ENCODE measurements at regions not wholly inside any gene's neighbourhood (a gene's known extent, or its start where the extent isn't known, plus 50 kb on each side); places are given as distances from the start of the nearest gene placed in this dataset.
"Not testable (repeated sequence)": the region's sequence is repeated elsewhere in the genome, so short reads cannot be mapped to it uniquely, and the experiment has no call there.

DNA sequence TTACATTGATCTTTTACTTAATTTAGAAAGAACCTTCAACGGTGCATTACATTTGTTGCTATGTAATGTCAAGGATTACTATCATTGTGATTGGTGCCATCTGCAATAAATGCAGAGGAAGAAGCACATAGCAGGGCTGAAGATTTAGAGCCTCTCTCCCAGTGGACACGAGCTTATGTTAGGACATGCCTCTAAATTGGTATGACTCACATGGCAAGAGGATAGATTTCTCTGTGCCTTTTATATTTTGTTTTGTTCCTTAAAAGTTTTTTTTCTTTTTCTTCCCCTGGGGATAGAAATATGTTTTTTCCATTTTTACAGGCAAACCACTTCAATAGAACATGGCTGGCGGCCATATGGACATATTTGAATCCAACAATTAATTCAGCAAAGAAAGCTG lies 205.0 kb upstream of the HAND2 start:
- Histone ChIP-seq H3K4me3 (ENCODE audit: low read length) (no peak overlapping the region), H3K27me3 (ENCODE audit: control insufficient read depth, low read length) (no peaks in the 10 kb centered on the region), H3K9me3 (ENCODE audit: control insufficient read depth, insufficient read depth, low read length) (no peaks in the 10 kb centered on the region), H4K20me1 (ENCODE audit: control insufficient read depth, insufficient read depth, low read depth, low read length) (no peaks in the 10 kb centered on the region), H3K4me2 (ENCODE audit: low read length) (no peak overlapping the region), H3K27ac (ENCODE audit: low read depth, low read length) (no peak overlapping the region), H3K36me3 (ENCODE audit: control insufficient read depth, low read length) (no peaks in the 10 kb centered on the region), H3K79me2 (ENCODE audit: control insufficient read depth, low read length) (no peaks in the 10 kb centered on the region), H3F3A (ENCODE audit: control insufficient read depth, insufficient read depth) (no peaks in the 10 kb centered on the region), H3K9me2 (replicated peaks; ENCODE audit: control insufficient read depth, low read length) (no peaks in the 10 kb centered on the region), H3K4me1 (ENCODE audit: control insufficient read depth, low read length) (no peaks in the 10 kb centered on the region)
- TF ChIP-seq EZH2phosphoT487 (IDR thresholded peaks at IDR 0.05; ENCODE audit: borderline replicate concordance, low read length) = no peak
- TF ChIP-seq, protein P1, sequence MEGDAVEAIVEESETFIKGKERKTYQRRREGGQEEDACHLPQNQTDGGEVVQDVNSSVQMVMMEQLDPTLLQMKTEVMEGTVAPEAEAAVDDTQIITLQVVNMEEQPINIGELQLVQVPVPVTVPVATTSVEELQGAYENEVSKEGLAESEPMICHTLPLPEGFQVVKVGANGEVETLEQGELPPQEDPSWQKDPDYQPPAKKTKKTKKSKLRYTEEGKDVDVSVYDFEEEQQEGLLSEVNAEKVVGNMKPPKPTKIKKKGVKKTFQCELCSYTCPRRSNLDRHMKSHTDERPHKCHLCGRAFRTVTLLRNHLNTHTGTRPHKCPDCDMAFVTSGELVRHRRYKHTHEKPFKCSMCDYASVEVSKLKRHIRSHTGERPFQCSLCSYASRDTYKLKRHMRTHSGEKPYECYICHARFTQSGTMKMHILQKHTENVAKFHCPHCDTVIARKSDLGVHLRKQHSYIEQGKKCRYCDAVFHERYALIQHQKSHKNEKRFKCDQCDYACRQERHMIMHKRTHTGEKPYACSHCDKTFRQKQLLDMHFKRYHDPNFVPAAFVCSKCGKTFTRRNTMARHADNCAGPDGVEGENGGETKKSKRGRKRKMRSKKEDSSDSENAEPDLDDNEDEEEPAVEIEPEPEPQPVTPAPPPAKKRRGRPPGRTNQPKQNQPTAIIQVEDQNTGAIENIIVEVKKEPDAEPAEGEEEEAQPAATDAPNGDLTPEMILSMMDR (IDR thresholded peaks at IDR 0.05; ENCODE audit: low read depth, low read length, poor library complexity, severe bottlenecking) = no peak

DNA sequence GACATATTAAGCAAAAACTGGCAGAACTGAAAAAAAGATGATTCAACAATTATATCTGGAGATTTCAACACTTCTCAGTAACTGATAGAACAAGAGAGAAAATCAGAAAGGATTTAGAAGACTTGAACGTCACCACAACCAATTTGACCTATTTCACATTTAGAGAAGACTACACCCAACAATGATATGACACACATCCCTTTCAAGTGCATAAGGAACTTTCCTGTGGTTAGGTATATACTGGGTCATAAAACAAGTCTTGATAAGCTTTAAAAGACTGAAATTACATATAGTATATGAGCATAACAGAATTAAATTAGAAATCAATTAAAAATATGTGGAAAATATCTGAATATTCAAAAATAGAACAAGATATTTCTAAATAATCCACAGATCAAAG lies 201.2 kb upstream of the HAND2 start:
- TF ChIP-seq, protein P1 (IDR thresholded peaks at IDR 0.05; ENCODE audit: low read depth, low read length, poor library complexity, severe bottlenecking) = no peak
- no peak for TF ChIP-seq EZH2phosphoT487 (IDR thresholded peaks at IDR 0.05; ENCODE audit: borderline replicate concordance, low read length)
- no peaks in the 10 kb centered on the region for H3K9me2 ChIP-seq (replicated peaks; ENCODE audit: control insufficient read depth, low read length)
- H3K4me2 ChIP-seq (ENCODE audit: low read length) = no peak overlapping the region
- no peaks in the 10 kb centered on the region for H3F3A ChIP-seq (ENCODE audit: control insufficient read depth, insufficient read depth)
- no peaks in the 10 kb centered on the region for H3K27me3 ChIP-seq (ENCODE audit: control insufficient read depth, low read length)
- H3K4me1 ChIP-seq (ENCODE audit: control insufficient read depth, low read length) = no peaks in the 10 kb centered on the region
- no peak overlapping the region for H3K4me3 ChIP-seq (ENCODE audit: low read length)
- no peaks in the 10 kb centered on the region for H3K36me3 ChIP-seq (ENCODE audit: control insufficient read depth, low read length)
- no peaks in the 10 kb centered on the region for H3K79me2 ChIP-seq (ENCODE audit: control insufficient read depth, low read length)
- H3K27ac ChIP-seq (ENCODE audit: low read depth, low read length) = no peak overlapping the region
- no peaks in the 10 kb centered on the region for H3K9me3 ChIP-seq (ENCODE audit: control insufficient read depth, insufficient read depth, low read length)
- no peaks in the 10 kb centered on the region for H4K20me1 ChIP-seq (ENCODE audit: control insufficient read depth, insufficient read depth, low read depth, low read length)

DNA sequence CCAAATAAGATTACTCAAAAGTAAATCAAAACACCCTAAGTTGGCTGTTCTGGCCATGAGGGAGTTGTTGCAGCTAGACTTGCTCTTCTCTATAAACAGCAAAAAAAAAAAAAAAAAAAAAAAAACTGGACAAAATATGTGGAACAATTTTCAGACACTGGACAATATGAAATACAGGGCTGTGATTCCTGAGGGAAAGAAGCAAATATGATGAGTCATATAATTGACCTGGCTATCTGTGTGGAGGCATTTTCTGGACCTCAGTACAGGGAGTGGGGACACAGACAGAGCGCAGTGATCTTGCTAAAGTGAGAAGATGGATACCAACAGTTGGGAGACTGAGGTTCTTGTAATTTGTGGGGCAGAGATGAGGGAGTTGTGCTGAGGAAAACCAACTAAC lies 192.0 kb upstream of the HAND2 start:
- Histone ChIP-seq H3K36me3 (ENCODE audit: control insufficient read depth, low read length) (no peaks in the 10 kb centered on the region), H3K9me3 (ENCODE audit: control insufficient read depth, insufficient read depth, low read length) (no peaks in the 10 kb centered on the region)

DNA sequence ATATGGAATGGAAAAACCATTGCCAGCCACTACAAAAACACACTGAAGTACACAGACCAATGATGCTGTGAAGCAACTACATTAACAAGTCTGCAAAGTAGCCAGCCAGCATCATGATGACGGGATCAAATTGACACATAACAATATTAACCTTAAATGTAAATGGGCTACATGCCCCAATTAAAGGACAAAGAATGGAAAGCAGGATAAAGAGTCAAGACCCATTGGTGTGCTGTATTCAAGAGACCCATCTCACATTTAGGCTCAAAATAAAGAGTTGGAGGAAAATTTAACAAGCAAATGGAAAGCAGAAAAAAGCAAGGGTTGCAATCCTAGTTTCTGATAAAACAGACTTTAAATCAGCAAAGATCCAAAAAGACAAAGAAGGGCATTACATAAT lies 188.5 kb upstream of the HAND2 start:
- not testable (repeated sequence) for H3K4me1 ChIP-seq (ENCODE audit: control insufficient read depth, low read length); H3K36me3 ChIP-seq (ENCODE audit: control insufficient read depth, low read length); H3K27me3 ChIP-seq (ENCODE audit: control insufficient read depth, low read length); H3K79me2 ChIP-seq (ENCODE audit: control insufficient read depth, low read length); H3K9me2 ChIP-seq (replicated peaks; ENCODE audit: control insufficient read depth, low read length); H3K27ac ChIP-seq (ENCODE audit: low read depth, low read length); H3K9me3 ChIP-seq (ENCODE audit: control insufficient read depth, insufficient read depth, low read length); H4K20me1 ChIP-seq (ENCODE audit: control insufficient read depth, insufficient read depth, low read depth, low read length); H3F3A ChIP-seq (ENCODE audit: control insufficient read depth, insufficient read depth); H3K4me2 ChIP-seq (ENCODE audit: low read length); H3K4me3 ChIP-seq (ENCODE audit: low read length)

More for the DNA sequence above, 192.0 kb upstream of the HAND2 start:
- no peak for TF ChIP-seq EZH2phosphoT487 (IDR thresholded peaks at IDR 0.05; ENCODE audit: borderline replicate concordance, low read length)
- Histone ChIP-seq H4K20me1 (ENCODE audit: control insufficient read depth, insufficient read depth, low read depth, low read length) (no peaks in the 10 kb centered on the region), H3K27ac (ENCODE audit: low read depth, low read length) (no peak overlapping the region), H3K4me3 (ENCODE audit: low read length) (no peak overlapping the region), H3K79me2 (ENCODE audit: control insufficient read depth, low read length) (no peaks in the 10 kb centered on the region), H3K4me2 (ENCODE audit: low read length) (no peak overlapping the region), H3K27me3 (ENCODE audit: control insufficient read depth, low read length) (no peaks in the 10 kb centered on the region), H3K4me1 (ENCODE audit: control insufficient read depth, low read length) (no peaks in the 10 kb centered on the region), H3F3A (ENCODE audit: control insufficient read depth, insufficient read depth) (no peaks in the 10 kb centered on the region), H3K9me2 (replicated peaks; ENCODE audit: control insufficient read depth, low read length) (no peaks in the 10 kb centered on the region)
